Psoas muscle (tissue), 7 donors: ENCODE measurements at regions not wholly inside any gene's neighbourhood (a gene's known extent, or its start where the extent isn't known, plus 50 kb on each side); places are given as distances from the start of the nearest gene placed in this dataset.

ENCODE experiments used
- ATAC-seq, 4 donors: fragments of 200-7000 bp; cut with Tn5 transposase; one replicate each; pipeline ENCODE4 v1.9.1; 2020; ENCODE audit warnings: moderate library complexity in 3 of 4, mild to moderate bottlenecking in 2 of 4
- DNase-seq, 2 donors: peaks; one replicate each; pipeline ENCODE4 v3.0.0-alpha.2; 2020
- H3K27ac ChIP-seq: fragments of 200-600 bp; one replicate; pipeline ENCODE4 v1.8.0; 2022
- H3K27me3 ChIP-seq, 3 donors: fragments of 200-600 bp in 1 of 3; one replicate each; pipeline versions ENCODE4 v1.6.1 to v1.8.0; 2013 to 2022; ENCODE audit warnings: low read length in 2 of 3, mild to moderate bottlenecking in 2 of 3, moderate library complexity in 1 of 3; ENCODE audit not compliant: insufficient read depth in 3 of 3
- H3K36me3 ChIP-seq, 2 donors: fragments of 200-600 bp in 1 of 2; one replicate each; pipeline versions ENCODE4 v1.6.1 to v1.8.0; 2013 to 2022; ENCODE audit warnings: low read depth in 1 of 2, mild to moderate bottlenecking in 1 of 2, moderate library complexity in 1 of 2; ENCODE audit not compliant: insufficient read depth in 1 of 2
- H3K4me1 ChIP-seq: fragments of 200-600 bp; one replicate; pipeline ENCODE4 v1.8.0; 2022
- H3K4me3 ChIP-seq: fragments of 200-600 bp; one replicate; pipeline ENCODE4 v1.8.0; 2022; ENCODE audit warnings: mild to moderate bottlenecking
- H3K9me3 ChIP-seq: fragments of 200-600 bp; one replicate; pipeline ENCODE4 v1.8.0; 2022
- WGBS, 3 donors: extraction: QIAGEN DNeasy Blood & Tissue Kit; methylation state at CpG; one replicate each; pipeline versions ENCODE4 v1.1.6 to v1.1.7; 2013; 5-methylcytosine and 5-hydroxymethylcytosine counted together
- intact Hi-C, 2 donors: fragments of 100-400 bp; cut with DNase I; formaldehyde crosslinking; loops; one replicate each; pipeline versions ENCODE4 v1.11.0 to v1.14.2; 2022
- TF ChIP-seq, protein P1 (sequence below): fragments of 200-600 bp; IDR thresholded peaks from one replicate; pipeline ENCODE4 v1.8.0; 2022; ENCODE audit warnings: antibody characterized with exemption
- donor health status: healthy with polysubstance abuse.
- donor health status: DM: no; HTN: no; CAD: no; lungs with moderate emphysema.
- donor health status: Bipolar disorder and iron deficiency.
- donor health status: healthy.
- donor health status: DM: yes; HTN: yes; CAD: no.
- donor health status: DM: no; HTN: no; CAD: no.
- donor health status: DM: yes; HTN: yes; CAD: no.

- Histone ChIP-seq H3K9me3 (no peaks in the 10 kb centered on the region), H3K27ac (no peak overlapping the region), H3K27me3 (no peaks in the 10 kb centered on the region), H3K4me1 (no peaks in the 10 kb centered on the region), H3K4me3 (no peak overlapping the region), H3K36me3 (no peaks in the 10 kb centered on the region)
- ATAC-seq (no peak), DNase-seq (no peak)
- TF ChIP-seq, protein P1, sequence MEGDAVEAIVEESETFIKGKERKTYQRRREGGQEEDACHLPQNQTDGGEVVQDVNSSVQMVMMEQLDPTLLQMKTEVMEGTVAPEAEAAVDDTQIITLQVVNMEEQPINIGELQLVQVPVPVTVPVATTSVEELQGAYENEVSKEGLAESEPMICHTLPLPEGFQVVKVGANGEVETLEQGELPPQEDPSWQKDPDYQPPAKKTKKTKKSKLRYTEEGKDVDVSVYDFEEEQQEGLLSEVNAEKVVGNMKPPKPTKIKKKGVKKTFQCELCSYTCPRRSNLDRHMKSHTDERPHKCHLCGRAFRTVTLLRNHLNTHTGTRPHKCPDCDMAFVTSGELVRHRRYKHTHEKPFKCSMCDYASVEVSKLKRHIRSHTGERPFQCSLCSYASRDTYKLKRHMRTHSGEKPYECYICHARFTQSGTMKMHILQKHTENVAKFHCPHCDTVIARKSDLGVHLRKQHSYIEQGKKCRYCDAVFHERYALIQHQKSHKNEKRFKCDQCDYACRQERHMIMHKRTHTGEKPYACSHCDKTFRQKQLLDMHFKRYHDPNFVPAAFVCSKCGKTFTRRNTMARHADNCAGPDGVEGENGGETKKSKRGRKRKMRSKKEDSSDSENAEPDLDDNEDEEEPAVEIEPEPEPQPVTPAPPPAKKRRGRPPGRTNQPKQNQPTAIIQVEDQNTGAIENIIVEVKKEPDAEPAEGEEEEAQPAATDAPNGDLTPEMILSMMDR, result no peak
- WGBS, 3 donors, result 97 to 98% (median 98%) methylated on average over 4 of the region's 4 CpGs
- intact Hi-C loops, result loop anchor here in 1 of 2 donors (10.0 kb wide), 1 partner anchor 233 kb away; the partner anchor contains the start of gene RGMA
These were observed 228.8 kb upstream of the RGMA start for GRCh38 chr15:93317772-93318171.

- no peaks in the 10 kb centered on the region for H3K4me1 ChIP-seq
- H3K27ac ChIP-seq, result no peak overlapping the region
- ATAC-seq, result no peak
- H3K9me3 ChIP-seq, result no peaks in the 10 kb centered on the region
- intact Hi-C loops, result loop anchor here in 1 of 2 donors (10.0 kb wide), 1 partner anchor 229 kb away; the partner anchor contains the start of gene RGMA
- TF ChIP-seq, protein P1, result no peak
- no peak for DNase-seq
- H3K4me3 ChIP-seq, result no peak overlapping the region
- WGBS, 3 donors, result 91 to 98% (median 93%) methylated on average over 5 of the region's 5 CpGs
- H3K36me3 ChIP-seq, result no peaks in the 10 kb centered on the region
- no peaks in the 10 kb centered on the region for H3K27me3 ChIP-seq
These were observed 225.2 kb upstream of the RGMA start for GRCh38 chr15:93314245-93314644.

DNA sequence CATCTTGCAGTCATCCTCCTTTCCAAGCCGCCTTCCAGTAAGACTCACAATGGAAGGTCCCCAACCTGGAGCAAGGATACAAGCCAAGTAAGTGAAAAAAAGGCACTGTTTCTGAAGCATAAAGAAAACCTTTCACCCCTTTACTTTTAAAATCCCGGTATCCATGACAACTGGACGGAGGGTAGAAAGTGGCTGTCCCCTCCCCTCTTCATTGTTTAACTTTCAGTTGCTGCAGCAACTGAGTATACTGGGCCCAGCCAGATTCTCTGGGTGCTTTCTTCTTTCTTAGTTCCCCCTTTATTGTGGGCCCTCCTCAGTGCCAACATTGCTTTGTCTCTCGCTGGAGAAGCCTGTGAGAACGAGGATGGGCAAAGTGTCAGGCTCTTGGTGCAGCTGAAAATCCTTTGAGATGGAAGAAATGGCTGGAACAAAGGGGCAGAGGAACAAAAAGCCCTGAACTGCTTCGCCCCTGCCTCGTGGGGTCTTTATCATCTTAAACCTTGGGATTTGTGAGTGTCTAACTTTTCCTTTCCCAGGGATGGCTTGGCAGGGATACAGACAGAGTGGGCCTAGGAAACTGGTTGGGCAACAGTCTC, 224.0 kb upstream of the RGMA start:
- ATAC-seq (no peak), DNase-seq (no peak)
- no peaks in the 10 kb centered on the region for H3K27me3 ChIP-seq
- no peaks in the 10 kb centered on the region for H3K9me3 ChIP-seq
- intact Hi-C loops, result loop anchor here in 1 of 2 donors (10.0 kb wide), 1 partner anchor 228 kb away; the partner anchor contains the start of gene RGMA
- H3K4me3 ChIP-seq, result no peak overlapping the region
- 61 to 74% (median 70%) methylated on average over 7 of the region's 7 CpGs for WGBS, 3 donors
- H3K36me3 ChIP-seq, result no peaks in the 10 kb centered on the region
- H3K4me1 ChIP-seq, result no peaks in the 10 kb centered on the region
- TF ChIP-seq, protein P1, result no peak
- no peak overlapping the region for H3K27ac ChIP-seq

DNA sequence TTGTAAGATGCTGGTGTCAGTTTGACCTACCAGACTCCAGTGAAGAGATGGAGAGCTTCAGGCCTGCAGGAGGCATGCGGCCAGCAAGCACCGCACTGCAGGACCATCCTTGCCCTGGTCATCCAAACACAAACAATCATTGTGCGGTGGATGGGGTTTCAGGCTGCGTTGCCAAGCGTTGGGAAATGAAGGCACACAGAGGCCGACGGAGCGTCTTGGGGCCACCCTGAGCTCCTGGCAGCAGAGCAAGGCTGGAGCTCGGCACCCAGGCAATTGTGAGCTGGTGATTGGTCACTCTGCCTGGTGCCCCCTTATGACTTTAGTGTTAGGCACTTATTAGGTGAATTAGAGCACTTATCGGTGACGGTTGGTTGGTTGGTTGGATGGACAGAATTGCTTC, 222.6 kb upstream of the RGMA start:
- WGBS, 3 donors, result 86 to 92% (median 87%) methylated on average over 11 of the region's 11 CpGs
- Histone ChIP-seq H3K4me1 (no peaks in the 10 kb centered on the region), H3K9me3 (no peaks in the 10 kb centered on the region), H3K27ac (no peak overlapping the region), H3K36me3 (no peaks in the 10 kb centered on the region), H3K27me3 (no peaks in the 10 kb centered on the region), H3K4me3 (no peak overlapping the region)
- DNase-seq (no peak), ATAC-seq (no peak)
- intact Hi-C loops, result loop anchor here in 1 of 2 donors (10.0 kb wide), 1 partner anchor 227 kb away; the partner anchor contains the start of gene RGMA
- TF ChIP-seq, protein P1, result no peak
